B cell (primary cell): ENCODE measurements at regions not wholly inside any gene's neighbourhood (a gene's known extent, or its start where the extent isn't known, plus 50 kb on each side); places are given as distances from the start of the nearest gene placed in this dataset.

Experiments used
- ATAC-seq: fragments of 200-7000 bp; cut with Tn5 transposase; one replicate; pipeline ENCODE4 v1.10.0; 2021; ENCODE audit warnings: low read depth, mild to moderate bottlenecking, moderate number of reproducible peaks, moderate library complexity
- CTCF ChIA-PET: fragments of 350-600 bp; sonication (Branson Sonifier 250); formaldehyde crosslinking; loops from one replicate; lab custom pipeline; 2021; ENCODE audit warnings: antibody characterized with exemption, inconsistent platforms; lab: Charles Lee
- POLR2A ChIA-PET: fragments of 350-600 bp; sonication (Branson Sonifier 250); formaldehyde crosslinking; loops from one replicate; lab custom pipeline; 2021; ENCODE audit warnings: antibody characterized with exemption; lab: Charles Lee
- DNase-seq: peaks from one replicate; pipeline ENCODE4 v3.0.0; 2013
- H2AFZ ChIP-seq: 2 replicates; pipeline ENCODE4 v1.6.1; 2012; ENCODE audit warnings: mild to moderate bottlenecking, low read depth, low read length; ENCODE audit not compliant: insufficient read depth, poor library complexity, severe bottlenecking
- H3K27ac ChIP-seq, 2 donors: 1 replicate in 1 of 2; 2 replicates in 1 of 2; pipeline ENCODE4 v1.5.1; 2012 to 2013; ENCODE audit warnings: low read length in 2 of 2, mild to moderate bottlenecking in 2 of 2, moderate library complexity in 1 of 2
- H3K27me3 ChIP-seq, 4 experiments: fragments of 200-600 bp in 1 of 4; sonication (generic) in 1 of 4; replicated peaks in 1 of 4; 1 replicate in 2 of 4; 2 replicates in 2 of 4; pipeline versions ENCODE4 v1.6.1 to v1.7.0; 2013 to 2016; ENCODE audit warnings: low read length in 3 of 4, mild to moderate bottlenecking in 2 of 4, mixed read lengths in 1 of 4, moderate library complexity in 1 of 4; ENCODE audit not compliant: insufficient read depth in 4 of 4, control insufficient read depth in 3 of 4; ENCODE audit errors: control extremely low read depth in 1 of 4
- H3K36me3 ChIP-seq, 2 experiments: replicated peaks in 1 of 2; 1 replicate in 1 of 2; 2 replicates in 1 of 2; pipeline versions ENCODE4 v1.6.1 to v1.7.1; 2013; ENCODE audit warnings: low read length in 1 of 2; ENCODE audit not compliant: insufficient read depth in 2 of 2, control insufficient read depth in 1 of 2; ENCODE audit errors: control extremely low read depth in 1 of 2, extremely low read depth in 1 of 2
- H3K4me1 ChIP-seq, 2 donors: fragments of 200-600 bp in 1 of 2; sonication (generic) in 1 of 2; 1 replicate in 1 of 2; 2 replicates in 1 of 2; pipeline versions ENCODE4 v1.5.1 to v1.6.1; 2013 to 2017; ENCODE audit warnings: low read length in 2 of 2; ENCODE audit not compliant: control insufficient read depth in 2 of 2, insufficient read depth in 2 of 2
- H3K4me2 ChIP-seq: replicated peaks from 2 replicates; pipeline ENCODE3; 2012; ENCODE audit warnings: mild to moderate bottlenecking, low read depth, low read length; ENCODE audit not compliant: poor library complexity, severe bottlenecking
- H3K4me3 ChIP-seq, 5 experiments: fragments of 200-600 bp in 1 of 5; sonication (generic) in 1 of 5; 1 replicate in 3 of 5; 2 replicates in 2 of 5; pipeline versions ENCODE4 v1.5.1 to v1.7.0; 2011 to 2016; ENCODE audit warnings: low read length in 4 of 5, mild to moderate bottlenecking in 4 of 5, low read depth in 2 of 5, control low read depth in 1 of 5, moderate library complexity in 1 of 5; ENCODE audit not compliant: insufficient read depth in 1 of 5; ENCODE audit errors: control extremely low read depth in 1 of 5, extremely low read depth in 1 of 5
- H3K79me2 ChIP-seq: fragments of 200-600 bp; sonication (generic); one replicate; pipeline ENCODE4 v1.6.0; 2016; ENCODE audit warnings: low read length; ENCODE audit not compliant: control insufficient read depth, insufficient read depth
- H3K9ac ChIP-seq: fragments of 200-600 bp; sonication (generic); 2 replicates; pipeline ENCODE4 v1.6.1; 2017; ENCODE audit warnings: mild to moderate bottlenecking, low read length, moderate library complexity
- H3K9me3 ChIP-seq, 3 donors: one replicate each; pipeline versions ENCODE4 v1.6.1 to v1.7.1; 2013; ENCODE audit warnings: low read length in 2 of 3; ENCODE audit not compliant: control insufficient read depth in 2 of 3, insufficient read depth in 1 of 3; ENCODE audit errors: control extremely low read depth in 1 of 3
- H4K20me1 ChIP-seq: 2 replicates; pipeline ENCODE4 v1.6.0; 2012; ENCODE audit warnings: mild to moderate bottlenecking, low read length; ENCODE audit not compliant: insufficient read depth, control insufficient read depth, poor library complexity, severe bottlenecking
- H3K27ac Mint-ChIP-seq: one replicate; pipeline ENCODE4 v1.8.0; 2021; ENCODE audit warnings: mixed read lengths
- H3K27me3 Mint-ChIP-seq: one replicate; pipeline ENCODE4 v1.8.0; 2021; ENCODE audit warnings: mixed read lengths
- H3K4me1 Mint-ChIP-seq: one replicate; pipeline ENCODE4 v1.8.0; 2021; ENCODE audit warnings: mixed read lengths
- H3K4me3 Mint-ChIP-seq: one replicate; pipeline ENCODE4 v1.8.0; 2021; ENCODE audit warnings: mixed read lengths
- H3K9me3 Mint-ChIP-seq: one replicate; pipeline ENCODE4 v1.8.0; 2022; ENCODE audit warnings: mixed read lengths; ENCODE audit not compliant: insufficient read depth
- CTCF ChIP-seq: fragments of 200-600 bp; IDR thresholded peaks from one replicate; pipeline ENCODE4 v1.8.0; 2022; ENCODE audit warnings: antibody characterized with exemption, mild to moderate bottlenecking
- EZH2 ChIP-seq: IDR thresholded peaks from 2 replicates; pipeline ENCODE4 v1.6.1; 2012; ENCODE audit warnings: borderline replicate concordance, low read depth, mild to moderate bottlenecking, moderate library complexity, low read length; ENCODE audit not compliant: insufficient read depth, poor library complexity, severe bottlenecking
- WGBS: methylation state at CpG from one replicate; pipeline ENCODE4 v1.1.5; 2013; ENCODE audit warnings: missing lambda C conversion rate; ENCODE audit not compliant: insufficient coverage; 5-methylcytosine and 5-hydroxymethylcytosine counted together
- intact Hi-C: fragments of 100-400 bp; cut with micrococcal nuclease; formaldehyde crosslinking; loops from one replicate; pipeline ENCODE4 v1.10.0; 2022

DNA sequence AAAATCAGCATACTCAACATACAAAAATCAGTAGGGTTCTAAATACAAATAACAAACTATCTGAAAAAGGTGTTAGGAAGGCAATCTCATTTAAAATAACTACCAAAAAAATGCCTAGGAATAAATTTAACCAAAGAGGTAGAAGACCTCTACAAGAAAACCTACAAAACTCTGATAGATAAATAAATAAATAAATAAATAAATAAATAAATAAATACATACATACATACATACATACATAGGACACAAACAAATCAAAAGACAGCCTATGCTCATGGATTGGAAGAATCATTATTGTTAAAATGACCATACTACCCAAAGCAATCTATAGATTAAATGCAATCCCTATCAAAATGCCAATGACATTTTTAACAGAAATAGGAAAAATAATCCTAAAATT lies 194.7 kb downstream of the BARHL2 start:
- Mint-ChIP-seq H3K27ac (no peak overlapping the region), H3K4me1 (no peaks in the 10 kb centered on the region), H3K4me3 (no peak overlapping the region), H3K9me3 (peaks cover 7% of the 10 kb centered on the region), H3K27me3 (no peaks in the 10 kb centered on the region)
- Histone ChIP-seq H3K9me3 (peaks cover 0 to 3% (median 0%) of the 10 kb centered on the region in 3 donors), H3K9ac (no peak overlapping the region), H3K4me1 (no peaks in the 10 kb centered on the region), H3K4me2 (no peak overlapping the region), H2AFZ (no peak overlapping the region), H3K27me3 (no peaks in the 10 kb centered on the region), H3K36me3 (no peaks in the 10 kb centered on the region), H4K20me1 (no peaks in the 10 kb centered on the region), H3K27ac (no peak overlapping the region), H3K79me2 (no peaks in the 10 kb centered on the region), H3K4me3 (no peak overlapping the region)
- DNase-seq (no peak), ATAC-seq (no peak)
- TF ChIP-seq CTCF (no peak), EZH2 (no peak)
- ChIA-PET CTCF (no interaction called here), POLR2A (no interaction called here)
- intact Hi-C loops = no loop called here

GRCh38 chr1:90513956-90514355 lies 203.1 kb downstream of the BARHL2 start:
- DNase-seq (no peak), ATAC-seq (no peak)
- Histone ChIP-seq H3K4me3 (no peak overlapping the region), H3K9ac (no peak overlapping the region), H3K4me2 (no peak overlapping the region), H3K36me3 (no peaks in the 10 kb centered on the region), H3K79me2 (no peaks in the 10 kb centered on the region), H2AFZ (no peak overlapping the region), H3K4me1 (no peaks in the 10 kb centered on the region), H4K20me1 (no peaks in the 10 kb centered on the region), H3K27ac (no peak overlapping the region), H3K9me3 (no peaks in the 10 kb centered on the region), H3K27me3 (no peaks in the 10 kb centered on the region)
- intact Hi-C loops = no loop called here
- Mint-ChIP-seq H3K4me1 (no peaks in the 10 kb centered on the region), H3K4me3 (no peak overlapping the region), H3K27ac (no peak overlapping the region), H3K27me3 (peaks cover 3% of the 10 kb centered on the region), H3K9me3 (peaks cover 2% of the 10 kb centered on the region)
- no peak for TF ChIP-seq EZH2
- ChIA-PET POLR2A (no interaction called here), CTCF (no interaction called here)
- WGBS = 92% methylated on average over 1 of the region's 5 CpGs
